Fibroblast of pulmonary artery (primary cell): ENCODE measurements at regions not wholly inside any gene's neighbourhood (a gene's known extent, or its start where the extent isn't known, plus 50 kb on each side); places are given as distances from the start of the nearest gene placed in this dataset.

Source experiments
- DNase-seq: peaks from one replicate; pipeline ENCODE4 v3.0.0-alpha.2; 2010; ENCODE audit warnings: low read depth
- H3K4me3 ChIP-seq: replicated peaks from 2 replicates; pipeline ENCODE4 v1.5.1; 2011; ENCODE audit warnings: low read depth, mild to moderate bottlenecking, control low read depth, low read length, moderate library complexity
- CTCF ChIP-seq: IDR thresholded peaks from 2 replicates; pipeline ENCODE4 v1.5.1; 2011; ENCODE audit warnings: mild to moderate bottlenecking, control low read depth, low read length, inconsistent platforms; ENCODE audit errors: missing control alignments

DNA sequence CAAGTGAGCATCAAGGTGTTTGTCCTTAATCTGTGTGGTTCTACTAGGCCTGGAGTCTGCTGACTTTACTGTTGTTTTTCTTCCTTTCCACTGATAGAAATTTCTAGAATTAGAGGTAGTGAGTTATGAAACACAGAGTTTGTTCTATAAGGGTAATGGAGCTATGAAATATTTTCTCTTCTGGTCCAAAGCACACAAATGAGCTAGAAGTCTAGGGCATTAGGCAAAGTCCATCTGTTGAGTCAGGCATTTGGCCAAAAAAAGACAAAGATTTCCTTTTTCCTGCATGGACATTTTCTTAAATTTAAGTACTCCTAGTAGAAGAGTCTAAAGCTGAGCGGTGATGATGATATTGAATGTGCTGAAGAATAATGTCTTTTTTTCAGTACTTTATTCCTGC is 174.3 kb upstream of the STXBP5 start:
- no peak for TF ChIP-seq CTCF

GRCh38 chr6:147033267-147033666 is 170.9 kb upstream of the STXBP5 start:
- DNase-seq: no peak
- H3K4me3 ChIP-seq: no peak overlapping the region
- TF ChIP-seq CTCF: no peak

More for the DNA sequence above, 174.3 kb upstream of the STXBP5 start:
- DNase-seq: peak; percentile 18
- H3K4me3 ChIP-seq: no peak overlapping the region

- no peak for DNase-seq
- TF ChIP-seq CTCF: no peak
These were observed 168.3 kb upstream of the STXBP5 start for GRCh38 chr6:147035886-147036285.

GRCh38 chr6:147037881-147038280 is 166.3 kb upstream of the STXBP5 start:
- no peak for TF ChIP-seq CTCF
- H3K4me3 ChIP-seq: no peak overlapping the region
- DNase-seq: no peak

More at GRCh38 chr6:147035886-147036285, 168.3 kb upstream of the STXBP5 start:
- H3K4me3 ChIP-seq: no peak overlapping the region

- DNase-seq: peak; percentile 30
- H3K4me3 ChIP-seq: no peak overlapping the region
- TF ChIP-seq CTCF: no peak
These were observed 163.9 kb upstream of the STXBP5 start for GRCh38 chr6:147040121-147040910.

GRCh38 chr6:147042679-147043078 is 161.5 kb upstream of the STXBP5 start:
- TF ChIP-seq CTCF: no peak
- no peak overlapping the region for H3K4me3 ChIP-seq

DNA sequence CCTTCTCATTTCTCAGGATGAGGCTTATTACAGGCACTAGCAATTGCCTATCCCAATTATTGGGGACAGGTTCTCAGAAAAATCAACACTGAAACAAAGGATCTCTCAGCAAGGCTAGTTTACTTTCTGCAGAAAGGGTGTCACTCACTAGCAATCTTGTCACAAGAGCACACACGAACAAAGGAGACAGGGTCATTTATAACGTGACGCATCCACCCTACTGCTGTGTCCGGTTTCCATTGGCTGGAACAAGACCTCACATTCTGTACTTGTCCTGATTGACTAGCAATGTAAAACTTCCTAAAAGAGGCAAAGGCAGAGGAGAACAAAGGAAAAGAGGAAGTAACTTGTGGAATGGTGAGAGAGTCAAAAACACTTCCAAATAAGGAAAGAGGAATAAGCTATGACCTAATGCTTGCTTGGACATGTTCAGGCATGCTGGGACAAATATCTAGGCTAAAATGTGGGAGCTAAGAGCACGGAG is 160.2 kb upstream of the STXBP5 start:
- DNase-seq: peak; percentile 21
- no peak overlapping the region for H3K4me3 ChIP-seq
- TF ChIP-seq CTCF: no peak

More at GRCh38 chr6:147042679-147043078, 161.5 kb upstream of the STXBP5 start:
- no peak for DNase-seq
